HEK293T (cell line): ENCODE measurements at regions not wholly inside any gene's neighbourhood (a gene's known extent, or its start where the extent isn't known, plus 50 kb on each side); places are given as distances from the start of the nearest gene placed in this dataset.

Source experiments
- ARNT ChIP-seq: fragments of 450-650 bp; IDR thresholded peaks from 2 replicates; pipeline ENCODE4 v1.6.1; 2017; ENCODE audit warnings: mild to moderate bottlenecking
- BHLHE40 ChIP-seq: fragments of 450-650 bp; IDR thresholded peaks from 2 replicates; pipeline ENCODE4 v1.6.1; 2016; ENCODE audit warnings: mild to moderate bottlenecking, moderate library complexity, borderline replicate concordance
- ELF4 ChIP-seq: fragments of 450-650 bp; IDR thresholded peaks from 2 replicates; pipeline ENCODE4 v1.6.1; 2017; ENCODE audit warnings: antibody characterized with exemption
- FOXA1 ChIP-seq: fragments of 450-650 bp; IDR thresholded peaks from 2 replicates; pipeline ENCODE4 v1.6.1; 2016; ENCODE audit warnings: mild to moderate bottlenecking
- FOXK2 ChIP-seq: fragments of 450-650 bp; IDR thresholded peaks from 2 replicates; pipeline ENCODE4 v1.6.1; 2016; ENCODE audit warnings: mild to moderate bottlenecking
- FOXM1 ChIP-seq: fragments of 450-650 bp; IDR thresholded peaks from 2 replicates; pipeline ENCODE4 v1.6.1; 2017; ENCODE audit warnings: mild to moderate bottlenecking, borderline replicate concordance
- LEF1 ChIP-seq: fragments of 450-650 bp; IDR thresholded peaks from 2 replicates; pipeline ENCODE4 v1.6.1; 2017; ENCODE audit warnings: mild to moderate bottlenecking, borderline replicate concordance
- SP1 ChIP-seq: fragments of 450-650 bp; IDR thresholded peaks from 2 replicates; pipeline ENCODE4 v1.6.1; 2017
- TARDBP ChIP-seq: fragments of 450-650 bp; IDR thresholded peaks from 2 replicates; pipeline ENCODE4 v1.6.1; 2016
- TF ChIP-seq, protein P1 (sequence below): fragments of 450-650 bp; IDR thresholded peaks from 2 replicates; pipeline ENCODE4 v1.6.1; 2016

GRCh38 chr15:96225642-96226259 lies 104.7 kb upstream of the NR2F2 start:
- TF ChIP-seq FOXK2 (no peak), SP1 (no peak), ARNT (no peak), ELF4 (no peak), TARDBP (no peak), FOXM1 (no peak), FOXA1 (no peak), LEF1 (no peak), BHLHE40 (no peak)
- TF ChIP-seq, protein P1, sequence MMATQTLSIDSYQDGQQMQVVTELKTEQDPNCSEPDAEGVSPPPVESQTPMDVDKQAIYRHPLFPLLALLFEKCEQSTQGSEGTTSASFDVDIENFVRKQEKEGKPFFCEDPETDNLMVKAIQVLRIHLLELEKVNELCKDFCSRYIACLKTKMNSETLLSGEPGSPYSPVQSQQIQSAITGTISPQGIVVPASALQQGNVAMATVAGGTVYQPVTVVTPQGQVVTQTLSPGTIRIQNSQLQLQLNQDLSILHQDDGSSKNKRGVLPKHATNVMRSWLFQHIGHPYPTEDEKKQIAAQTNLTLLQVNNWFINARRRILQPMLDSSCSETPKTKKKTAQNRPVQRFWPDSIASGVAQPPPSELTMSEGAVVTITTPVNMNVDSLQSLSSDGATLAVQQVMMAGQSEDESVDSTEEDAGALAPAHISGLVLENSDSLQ, result no peak
